ENCODE measurements at regions not wholly inside any gene's neighbourhood (a gene's known extent, or its start where the extent isn't known, plus 50 kb on each side); places are given as distances from the start of the nearest gene placed in this dataset.

DNA sequence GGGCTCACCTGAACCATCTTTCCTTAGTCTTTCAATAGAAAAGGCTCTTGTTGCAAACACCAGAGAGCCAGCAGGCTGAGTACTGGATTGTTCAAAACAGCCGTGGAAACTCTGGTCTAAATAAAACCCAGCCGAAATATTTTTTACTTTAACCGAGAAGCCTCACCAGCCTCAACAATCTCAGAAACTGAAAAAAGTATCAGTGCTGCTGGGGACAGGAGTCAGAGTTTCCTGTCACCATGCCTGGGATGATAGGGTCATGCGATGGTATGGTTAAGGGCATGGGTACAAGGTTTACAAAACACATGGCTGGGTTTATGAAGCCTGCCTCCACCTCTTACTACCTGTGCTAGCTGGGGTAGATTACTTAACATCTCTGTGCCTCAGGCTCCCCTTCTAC, 55.3 kb upstream of the FZD7 start:
- peaks cover 25% of the 10 kb centered on the region for H3K4me1 ChIP-seq (ENCODE audit: control insufficient read depth, insufficient read depth, low read length)
- no peaks in the 10 kb centered on the region for H3K27me3 ChIP-seq (ENCODE audit: control insufficient read depth, insufficient read depth, low read length)
- H3K4me3 ChIP-seq (ENCODE audit: low read depth, low read length) = no peak overlapping the region
- H3K9ac ChIP-seq (ENCODE audit: low read depth, low read length) = no peak overlapping the region
- no peaks in the 10 kb centered on the region for H3K9me3 ChIP-seq (ENCODE audit: control insufficient read depth, insufficient read depth, low read length)
- peaks cover 2% of the 10 kb centered on the region for H3K36me3 ChIP-seq (ENCODE audit: control insufficient read depth, insufficient read depth, low read length)

DNA sequence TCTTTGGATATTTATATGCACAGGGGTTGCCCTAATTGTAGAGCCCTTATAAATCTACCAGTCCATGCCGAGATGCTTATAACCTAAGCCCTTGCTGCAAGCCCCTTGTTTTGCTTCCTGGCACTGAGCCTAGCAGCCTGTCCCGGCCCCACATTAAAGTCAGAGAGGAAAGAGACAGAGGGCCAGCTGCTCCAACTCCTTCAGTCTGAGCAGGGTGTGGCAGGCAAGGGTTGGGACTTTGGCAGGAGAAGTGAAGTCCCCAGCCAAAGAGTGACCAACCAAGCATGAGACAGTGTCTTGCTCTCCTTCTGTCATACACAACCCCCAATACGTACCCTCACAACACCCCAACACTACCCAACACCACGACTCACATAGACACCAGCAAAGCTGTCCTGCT, 54.7 kb upstream of the FZD7 start:
- no peak overlapping the region for H3K4me3 ChIP-seq (ENCODE audit: low read depth, low read length)
- H3K4me1 ChIP-seq (ENCODE audit: control insufficient read depth, insufficient read depth, low read length) = peaks cover 24% of the 10 kb centered on the region
- H3K9me3 ChIP-seq (ENCODE audit: control insufficient read depth, insufficient read depth, low read length) = no peaks in the 10 kb centered on the region
- peaks cover 2% of the 10 kb centered on the region for H3K36me3 ChIP-seq (ENCODE audit: control insufficient read depth, insufficient read depth, low read length)
- H3K9ac ChIP-seq (ENCODE audit: low read depth, low read length) = no peak overlapping the region
- no peaks in the 10 kb centered on the region for H3K27me3 ChIP-seq (ENCODE audit: control insufficient read depth, insufficient read depth, low read length)

DNA sequence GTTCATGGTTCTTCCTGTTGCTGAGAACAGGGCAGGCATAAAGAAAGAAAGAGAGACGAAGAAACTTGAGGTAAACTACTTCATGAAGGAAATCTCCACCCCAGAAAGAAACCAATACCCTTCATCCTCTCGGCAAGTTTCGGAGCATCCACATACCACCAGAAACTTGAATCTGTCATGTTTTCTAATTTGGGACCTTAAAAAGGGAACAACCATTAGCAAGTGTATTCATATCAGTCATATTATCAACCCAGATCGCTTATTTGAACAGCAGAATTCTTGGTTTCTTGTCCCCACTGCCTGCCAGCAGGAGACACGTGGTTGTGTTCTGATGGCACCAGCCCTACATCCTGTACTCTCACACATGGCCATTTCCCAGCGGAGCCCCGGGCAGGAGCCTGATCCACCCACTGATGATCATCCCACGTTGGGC, 53.2 kb upstream of the FZD7 start:
- H3K9ac ChIP-seq (ENCODE audit: low read depth, low read length) = no peak overlapping the region
- H3K27me3 ChIP-seq (ENCODE audit: control insufficient read depth, insufficient read depth, low read length) = no peaks in the 10 kb centered on the region
- H3K4me1 ChIP-seq (ENCODE audit: control insufficient read depth, insufficient read depth, low read length) = peaks cover 26% of the 10 kb centered on the region
- H3K4me3 ChIP-seq (ENCODE audit: low read depth, low read length) = no peak overlapping the region
- H3K9me3 ChIP-seq (ENCODE audit: control insufficient read depth, insufficient read depth, low read length) = no peaks in the 10 kb centered on the region
- H3K36me3 ChIP-seq (ENCODE audit: control insufficient read depth, insufficient read depth, low read length) = no peaks in the 10 kb centered on the region

DNA sequence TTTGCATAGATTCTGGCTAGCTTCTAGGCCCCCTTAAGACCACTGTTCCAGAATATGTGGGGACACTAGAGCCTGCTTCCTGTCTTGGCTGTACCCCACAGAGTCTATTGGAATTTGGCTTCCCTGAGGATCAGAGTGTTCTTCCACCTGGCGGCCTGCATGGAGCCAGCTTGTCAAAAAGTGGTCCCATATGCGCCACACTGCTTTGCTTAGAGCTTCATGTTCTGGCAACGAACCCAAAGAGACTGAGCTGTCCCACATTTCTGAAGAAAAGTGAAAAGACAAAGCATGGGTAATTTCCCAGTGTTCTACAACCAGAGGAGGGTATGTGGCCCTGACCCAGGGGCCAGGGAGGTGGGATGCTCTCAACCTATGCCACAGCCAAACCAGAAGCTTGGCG, 52.7 kb upstream of the FZD7 start:
- Histone ChIP-seq H3K27me3 (ENCODE audit: control insufficient read depth, insufficient read depth, low read length) (no peaks in the 10 kb centered on the region), H3K4me1 (ENCODE audit: control insufficient read depth, insufficient read depth, low read length) (peaks cover 26% of the 10 kb centered on the region), H3K36me3 (ENCODE audit: control insufficient read depth, insufficient read depth, low read length) (no peaks in the 10 kb centered on the region), H3K9me3 (ENCODE audit: control insufficient read depth, insufficient read depth, low read length) (no peaks in the 10 kb centered on the region), H3K9ac (ENCODE audit: low read depth, low read length) (no peak overlapping the region), H3K4me3 (ENCODE audit: low read depth, low read length) (no peak overlapping the region)

DNA sequence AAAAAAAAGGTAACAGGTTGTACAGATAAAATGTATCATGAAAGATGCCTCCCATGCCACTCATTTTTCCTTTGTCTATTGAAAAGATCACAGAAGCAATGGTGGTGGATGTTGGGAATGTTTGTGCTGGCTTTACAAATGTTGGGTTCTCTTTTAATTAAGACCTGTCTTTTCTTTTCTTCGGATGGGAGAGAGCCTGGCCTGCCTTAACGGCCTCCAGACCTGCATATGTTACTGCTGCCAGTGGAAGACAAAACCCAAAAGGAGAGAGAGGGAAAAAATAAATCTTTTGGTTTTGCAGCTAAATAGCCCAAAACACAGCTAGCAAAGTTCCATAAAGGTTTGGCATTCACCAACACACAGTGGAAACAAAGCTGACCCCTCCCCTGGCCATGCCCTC, 50.5 kb upstream of the FZD7 start:
- H3K4me3 ChIP-seq (ENCODE audit: low read depth, low read length) = no peak overlapping the region
- no peak overlapping the region for H3K9ac ChIP-seq (ENCODE audit: low read depth, low read length)
- H3K36me3 ChIP-seq (ENCODE audit: control insufficient read depth, insufficient read depth, low read length) = no peaks in the 10 kb centered on the region
- peaks cover 11% of the 10 kb centered on the region for H3K4me1 ChIP-seq (ENCODE audit: control insufficient read depth, insufficient read depth, low read length)
- no peaks in the 10 kb centered on the region for H3K27me3 ChIP-seq (ENCODE audit: control insufficient read depth, insufficient read depth, low read length)
- H3K9me3 ChIP-seq (ENCODE audit: control insufficient read depth, insufficient read depth, low read length) = no peaks in the 10 kb centered on the region

DNA sequence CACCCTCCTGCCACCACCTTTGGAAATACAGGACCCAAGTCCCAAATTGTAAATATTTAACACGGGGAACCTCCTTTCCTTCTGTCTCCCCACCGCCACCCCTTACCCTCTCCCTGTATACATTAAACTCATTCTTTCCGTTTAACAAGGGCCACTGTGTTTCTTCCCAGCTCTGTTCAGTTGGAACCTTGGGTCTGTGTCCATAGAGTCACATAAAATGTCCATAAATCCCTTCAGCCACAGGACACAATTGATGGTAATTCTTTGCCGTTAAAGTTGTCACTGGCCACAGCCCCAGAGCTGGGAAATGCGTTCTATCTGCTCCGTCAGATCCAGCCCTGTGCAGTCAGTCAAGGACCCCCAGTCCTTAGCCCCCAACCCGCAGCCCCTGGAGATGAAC, 49.9 kb upstream of the FZD7 start:
- H3K27me3 ChIP-seq (ENCODE audit: control insufficient read depth, insufficient read depth, low read length) = no peaks in the 10 kb centered on the region
- H3K36me3 ChIP-seq (ENCODE audit: control insufficient read depth, insufficient read depth, low read length) = no peaks in the 10 kb centered on the region
- no peaks in the 10 kb centered on the region for H3K9me3 ChIP-seq (ENCODE audit: control insufficient read depth, insufficient read depth, low read length)
- no peak overlapping the region for H3K9ac ChIP-seq (ENCODE audit: low read depth, low read length)
- H3K4me1 ChIP-seq (ENCODE audit: control insufficient read depth, insufficient read depth, low read length) = peaks cover 7% of the 10 kb centered on the region
- no peak overlapping the region for H3K4me3 ChIP-seq (ENCODE audit: low read depth, low read length)

Measured in iPS-15b (cell line).